Fibroblast of lung (primary cell): ENCODE measurements at regions not wholly inside any gene's neighbourhood (a gene's known extent, or its start where the extent isn't known, plus 50 kb on each side); places are given as distances from the start of the nearest gene placed in this dataset.
"Not testable (repeated sequence)": the region's sequence is repeated elsewhere in the genome, so short reads cannot be mapped to it uniquely, and the experiment has no call there.

Experiments
- DNase-seq, 2 donors: peaks; one replicate each; pipeline versions ENCODE4 v3.0.0 to v3.0.0-alpha.2; 2010; ENCODE audit warnings: low read depth in 2 of 2
- H2AFZ ChIP-seq: 2 replicates; pipeline ENCODE4 v1.5.1; 2012; ENCODE audit warnings: low read length, control low read depth, inconsistent platforms
- H3K27ac ChIP-seq: 2 replicates; pipeline ENCODE4 v1.5.1; 2011; ENCODE audit warnings: low read length, control low read depth; ENCODE audit not compliant: insufficient read depth
- H3K27me3 ChIP-seq: 2 replicates; pipeline ENCODE4 v1.5.1; 2011; ENCODE audit warnings: mild to moderate bottlenecking, low read length; ENCODE audit not compliant: control insufficient read depth, insufficient read depth
- H3K36me3 ChIP-seq: 2 replicates; pipeline ENCODE4 v1.5.1; 2011; ENCODE audit warnings: low read length; ENCODE audit not compliant: control insufficient read depth, insufficient read depth
- H3K4me1 ChIP-seq: 2 replicates; pipeline ENCODE4 v1.5.1; 2011; ENCODE audit warnings: low read length; ENCODE audit not compliant: control insufficient read depth, insufficient read depth; ENCODE audit errors: extremely low read depth
- H3K4me2 ChIP-seq: 2 replicates; pipeline ENCODE4 v1.5.1; 2011; ENCODE audit warnings: low read length, control low read depth; ENCODE audit not compliant: insufficient read depth; ENCODE audit errors: extremely low read depth
- H3K4me3 ChIP-seq, 4 experiments: fragments of 200-600 bp in 1 of 4; sonication (generic) in 1 of 4; replicated peaks in 1 of 4; 2 replicates each; pipeline ENCODE4 v1.5.1; 2011 to 2016; ENCODE audit warnings: low read length in 4 of 4, low read depth in 3 of 4, mild to moderate bottlenecking in 3 of 4, control low read depth in 2 of 4, inconsistent platforms in 1 of 4, mixed read lengths in 1 of 4; ENCODE audit not compliant: insufficient read depth in 1 of 4; ENCODE audit errors: control extremely low read depth in 1 of 4
- H3K79me2 ChIP-seq: 2 replicates; pipeline ENCODE4 v1.5.1; 2012; ENCODE audit warnings: mild to moderate bottlenecking, low read length, inconsistent platforms; ENCODE audit not compliant: control insufficient read depth, insufficient read depth
- H3K9ac ChIP-seq: 2 replicates; pipeline ENCODE4 v1.5.1; 2011; ENCODE audit warnings: mild to moderate bottlenecking, low read length, control low read depth; ENCODE audit not compliant: insufficient read depth
- H3K9me3 ChIP-seq: 2 replicates; pipeline ENCODE4 v1.5.1; 2012; ENCODE audit warnings: low read depth, low read length; ENCODE audit not compliant: control insufficient read depth, insufficient read depth
- H4K20me1 ChIP-seq: 2 replicates; pipeline ENCODE4 v1.5.1; 2011; ENCODE audit warnings: low read length; ENCODE audit not compliant: control insufficient read depth, insufficient read depth; ENCODE audit errors: extremely low read depth
- CTCF ChIP-seq, 2 donors: IDR thresholded peaks in 1 of 2; conservative IDR thresholded peaks in 1 of 2; 1 replicate in 1 of 2; 2 replicates in 1 of 2; pipeline ENCODE4 v1.5.1; 2011 to 2012; ENCODE audit warnings: low read length in 2 of 2, control low read depth in 1 of 2, inconsistent platforms in 1 of 2, low read depth in 1 of 2, mild to moderate bottlenecking in 1 of 2
- EZH2 ChIP-seq: IDR thresholded peaks from 2 replicates; pipeline ENCODE4 v1.5.1; 2012; ENCODE audit warnings: low read length, control low read depth, mild to moderate bottlenecking; ENCODE audit errors: missing control alignments

DNA sequence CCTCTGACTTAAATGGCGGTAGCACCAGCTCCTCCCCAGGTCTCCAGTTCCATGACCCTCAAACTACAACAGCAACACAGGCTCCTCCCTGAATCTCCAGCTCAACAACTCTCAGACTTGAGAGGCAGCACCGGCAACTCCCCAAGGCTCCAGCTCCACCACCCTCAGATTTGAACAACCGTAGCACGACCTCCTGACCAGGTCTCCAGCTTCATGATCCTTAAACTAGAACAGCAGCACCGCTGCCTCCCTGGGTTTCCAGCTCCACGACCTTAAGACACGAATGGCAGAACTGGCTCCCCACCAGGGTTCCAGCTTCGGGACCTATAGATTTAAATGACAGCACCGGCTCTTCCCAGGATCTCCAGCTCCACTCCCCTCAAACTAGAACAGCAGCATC lies 325.8 kb downstream of the PREX1 start:
- Histone ChIP-seq H4K20me1 (no peaks in the 10 kb centered on the region), H3K4me3 (no peak overlapping the region), H3K36me3 (no peaks in the 10 kb centered on the region), H2AFZ (no peak overlapping the region), H3K4me2 (no peak overlapping the region), H3K27me3 (no peaks in the 10 kb centered on the region), H3K4me1 (no peaks in the 10 kb centered on the region), H3K27ac (no peak overlapping the region), H3K9me3 (no peaks in the 10 kb centered on the region), H3K79me2 (no peaks in the 10 kb centered on the region), H3K9ac (no peak overlapping the region)
- DNase-seq: no peak
- TF ChIP-seq EZH2 (no peak), CTCF (conservative IDR thresholded peaks at IDR 0.05 in 1 of 2, IDR thresholded peaks at IDR 0.05 in 1 of 2; ENCODE audit: low read depth in 1 of 2, low read length in 2 of 2) (no peak)

DNA sequence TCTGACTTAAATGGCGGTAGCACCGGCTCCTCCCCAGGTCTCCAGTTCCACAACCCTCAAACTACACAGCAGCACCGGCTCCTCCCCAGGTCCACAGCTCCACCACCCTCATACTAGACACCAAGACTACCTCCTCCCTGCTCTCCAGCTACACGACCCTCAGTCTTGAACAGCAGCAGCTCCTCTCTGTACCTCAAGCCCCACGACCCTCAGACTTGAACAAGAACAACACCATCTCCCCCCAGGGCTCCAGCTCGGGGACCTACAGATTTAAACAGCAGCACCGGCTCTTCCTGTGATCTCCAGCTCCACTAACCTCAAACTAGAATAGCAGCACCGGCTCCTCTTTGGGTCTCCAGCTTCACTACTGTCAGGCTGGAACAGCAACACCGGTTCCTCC lies 326.9 kb downstream of the PREX1 start:
- H3K36me3 ChIP-seq, H3K4me1 ChIP-seq, H4K20me1 ChIP-seq, H3K9me3 ChIP-seq, H3K27ac ChIP-seq, H3K27me3 ChIP-seq, H2AFZ ChIP-seq, H3K4me2 ChIP-seq, H3K9ac ChIP-seq, H3K79me2 ChIP-seq, H3K4me3 ChIP-seq, DNase-seq: not testable (repeated sequence)

DNA sequence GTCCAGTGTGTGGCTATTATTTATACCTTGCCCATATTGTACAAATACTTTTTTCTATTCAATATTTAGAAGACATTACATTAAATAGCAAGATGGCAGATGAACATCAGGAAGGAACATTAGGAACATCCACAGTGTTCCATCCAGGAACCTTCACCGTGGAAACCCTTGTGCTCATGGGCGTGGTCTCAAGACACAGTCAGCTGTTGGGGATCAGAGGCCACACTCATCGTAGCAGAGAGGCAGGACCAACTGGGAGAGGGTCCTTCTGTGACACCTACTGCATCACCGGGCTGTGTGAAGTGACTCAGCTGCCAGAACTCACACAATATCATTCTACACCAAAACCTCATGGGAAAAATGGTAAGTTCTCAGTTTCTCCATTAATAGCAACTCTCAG lies 328.9 kb downstream of the PREX1 start:
- not testable (repeated sequence) for H3K9me3 ChIP-seq, H2AFZ ChIP-seq

DNA sequence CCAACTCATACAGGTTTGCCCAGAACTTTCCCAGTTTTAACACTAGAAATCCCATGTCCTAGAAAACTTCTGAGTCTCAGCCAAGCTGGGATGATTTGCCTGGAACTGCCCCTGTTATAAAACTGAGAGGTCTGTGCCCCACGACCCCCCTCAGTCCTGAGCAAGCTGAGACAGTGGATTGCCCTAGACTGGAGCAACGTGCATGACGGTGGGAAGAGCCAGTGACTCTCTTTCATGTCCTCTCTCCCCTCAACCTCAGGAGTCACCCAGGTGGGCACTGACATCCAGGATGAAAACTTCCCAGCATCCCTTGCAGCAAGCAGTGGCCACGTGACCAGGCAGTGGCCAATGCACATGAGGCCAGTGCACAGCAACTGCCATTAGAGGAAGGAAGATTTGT lies 329.7 kb downstream of the PREX1 start:
- not testable (repeated sequence) for H3K4me1 ChIP-seq, H2AFZ ChIP-seq, H3K4me2 ChIP-seq, DNase-seq, H3K27ac ChIP-seq, H3K9ac ChIP-seq, H3K4me3 ChIP-seq, H3K9me3 ChIP-seq, H3K27me3 ChIP-seq, H3K36me3 ChIP-seq, H4K20me1 ChIP-seq, H3K79me2 ChIP-seq

More for the DNA sequence above, 328.9 kb downstream of the PREX1 start:
- not testable (repeated sequence) for H3K36me3 ChIP-seq, H3K27ac ChIP-seq, H3K27me3 ChIP-seq, H3K4me1 ChIP-seq, H3K4me2 ChIP-seq, H3K79me2 ChIP-seq, H3K9ac ChIP-seq, DNase-seq, H3K4me3 ChIP-seq, H4K20me1 ChIP-seq
